HFFc6 (cell line): ENCODE measurements at regions not wholly inside any gene's neighbourhood (a gene's known extent, or its start where the extent isn't known, plus 50 kb on each side); places are given as distances from the start of the nearest gene placed in this dataset.

ENCODE experiments used
- DNase-seq: peaks from one replicate; pipeline ENCODE4 v3.0.0-alpha.2; 2018
- H3K27ac Mint-ChIP-seq: 2 replicates; pipeline ENCODE4 v1.8.0; 2020; ENCODE audit warnings: mild to moderate bottlenecking, mixed read lengths
- H3K27me3 Mint-ChIP-seq: 2 replicates; pipeline ENCODE4 v1.8.0; 2021; ENCODE audit warnings: mild to moderate bottlenecking, moderate library complexity, mixed read lengths; ENCODE audit not compliant: insufficient read depth
- H3K36me3 Mint-ChIP-seq: 2 replicates; pipeline ENCODE4 v1.8.0; 2021; ENCODE audit warnings: low read depth, mixed read lengths
- H3K4me1 Mint-ChIP-seq: 2 replicates; pipeline ENCODE4 v1.8.0; 2020; ENCODE audit warnings: low read depth, mixed read lengths
- H3K4me3 Mint-ChIP-seq: 2 replicates; pipeline ENCODE4 v1.8.0; 2020; ENCODE audit warnings: mild to moderate bottlenecking, moderate library complexity, mixed read lengths
- H3K9me3 Mint-ChIP-seq: 2 replicates; pipeline ENCODE4 v1.8.0; 2020; ENCODE audit warnings: mild to moderate bottlenecking, mixed read lengths
- TF ChIP-seq, protein P1 (sequence below): fragments of 200-600 bp; sonication (generic); IDR thresholded peaks from 2 replicates; pipeline ENCODE4 v1.5.0; 2021; ENCODE audit warnings: antibody characterized with exemption, mild to moderate bottlenecking

DNA sequence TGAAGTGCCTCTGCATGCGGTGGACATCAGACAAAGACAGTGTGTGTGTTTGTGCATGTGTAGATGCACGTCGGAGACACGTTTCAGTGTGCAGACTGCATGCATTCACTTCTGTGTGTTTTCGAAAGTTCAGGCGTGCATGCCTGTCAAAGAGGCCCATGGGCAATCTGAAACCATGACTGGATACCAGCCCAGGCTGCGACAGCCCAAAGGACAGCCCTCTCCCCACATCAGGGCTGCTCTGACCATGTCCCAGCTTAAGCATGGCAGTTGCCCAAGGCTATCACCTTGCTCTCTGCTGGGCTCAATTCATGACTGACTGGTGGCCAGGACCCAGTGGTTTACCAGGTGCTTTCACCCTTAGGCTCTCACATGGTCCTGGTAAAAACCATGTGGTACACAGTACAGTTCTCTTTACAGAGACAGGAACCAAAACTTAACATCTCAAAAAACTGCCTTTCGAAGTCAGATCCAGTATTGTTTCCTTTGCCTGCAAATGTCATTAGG lies 423.7 kb upstream of the CADM1 start:
- TF ChIP-seq, protein P1, sequence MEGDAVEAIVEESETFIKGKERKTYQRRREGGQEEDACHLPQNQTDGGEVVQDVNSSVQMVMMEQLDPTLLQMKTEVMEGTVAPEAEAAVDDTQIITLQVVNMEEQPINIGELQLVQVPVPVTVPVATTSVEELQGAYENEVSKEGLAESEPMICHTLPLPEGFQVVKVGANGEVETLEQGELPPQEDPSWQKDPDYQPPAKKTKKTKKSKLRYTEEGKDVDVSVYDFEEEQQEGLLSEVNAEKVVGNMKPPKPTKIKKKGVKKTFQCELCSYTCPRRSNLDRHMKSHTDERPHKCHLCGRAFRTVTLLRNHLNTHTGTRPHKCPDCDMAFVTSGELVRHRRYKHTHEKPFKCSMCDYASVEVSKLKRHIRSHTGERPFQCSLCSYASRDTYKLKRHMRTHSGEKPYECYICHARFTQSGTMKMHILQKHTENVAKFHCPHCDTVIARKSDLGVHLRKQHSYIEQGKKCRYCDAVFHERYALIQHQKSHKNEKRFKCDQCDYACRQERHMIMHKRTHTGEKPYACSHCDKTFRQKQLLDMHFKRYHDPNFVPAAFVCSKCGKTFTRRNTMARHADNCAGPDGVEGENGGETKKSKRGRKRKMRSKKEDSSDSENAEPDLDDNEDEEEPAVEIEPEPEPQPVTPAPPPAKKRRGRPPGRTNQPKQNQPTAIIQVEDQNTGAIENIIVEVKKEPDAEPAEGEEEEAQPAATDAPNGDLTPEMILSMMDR: no peak
- Mint-ChIP-seq H3K4me1 (no peaks in the 10 kb centered on the region), H3K4me3 (no peak overlapping the region), H3K27me3 (no peaks in the 10 kb centered on the region), H3K9me3 (peaks cover 45% of the 10 kb centered on the region), H3K36me3 (peaks cover 5% of the 10 kb centered on the region), H3K27ac (no peak overlapping the region)
- DNase-seq: no peak

DNA sequence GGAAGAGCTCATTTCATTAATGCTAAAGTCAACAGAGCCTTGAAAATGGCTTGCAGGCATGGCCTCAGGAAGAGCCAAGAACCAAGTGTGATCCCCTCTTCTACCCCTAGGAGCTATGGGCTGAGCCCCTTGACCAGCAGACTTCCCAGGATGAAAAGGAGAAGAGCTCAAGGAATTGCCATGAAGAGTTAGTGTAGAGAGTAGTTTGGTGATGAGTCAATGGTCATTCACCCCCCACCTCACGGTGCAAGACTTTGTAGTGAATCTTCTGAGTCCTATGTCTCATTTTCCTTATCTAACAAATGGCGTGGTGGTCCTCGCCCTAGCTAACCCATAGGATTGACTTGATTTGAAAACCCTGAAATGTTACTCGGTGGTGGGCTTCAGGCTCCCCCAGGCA lies 422.4 kb upstream of the CADM1 start:
- Mint-ChIP-seq H3K4me1 (no peaks in the 10 kb centered on the region), H3K36me3 (peaks cover 5% of the 10 kb centered on the region), H3K9me3 (peaks cover 57% of the 10 kb centered on the region), H3K4me3 (no peak overlapping the region), H3K27me3 (no peaks in the 10 kb centered on the region; the same call in 1 of the 2 replicates), H3K27ac (no peak overlapping the region)
- TF ChIP-seq, protein P1: no peak
- no peak for DNase-seq

DNA sequence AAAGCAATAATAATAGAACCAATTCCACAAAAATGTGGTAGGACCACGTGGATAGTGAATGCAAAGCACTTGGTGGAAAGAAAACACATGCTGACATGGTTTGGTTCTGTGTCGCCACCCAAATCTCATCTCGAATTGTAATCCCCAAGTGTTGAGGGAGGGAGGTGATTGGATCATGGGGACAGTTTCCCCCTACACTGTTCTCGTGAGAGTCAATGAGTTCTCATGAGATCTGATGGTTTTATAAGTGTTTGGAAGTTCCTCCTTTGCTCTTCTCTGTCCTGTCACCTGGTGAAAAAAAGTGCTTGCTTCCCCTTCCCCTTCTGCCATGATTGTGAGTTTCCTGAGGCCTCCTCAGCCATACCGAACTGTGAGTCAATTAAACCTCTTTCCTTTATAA lies 421.9 kb upstream of the CADM1 start:
- H3K36me3 Mint-ChIP-seq: peaks cover 5% of the 10 kb centered on the region
- H3K27ac Mint-ChIP-seq: no peak overlapping the region
- no peaks in the 10 kb centered on the region; the same call in 1 of the 2 replicates for H3K27me3 Mint-ChIP-seq
- H3K4me3 Mint-ChIP-seq: no peak overlapping the region
- TF ChIP-seq, protein P1: no peak
- peaks cover 62% of the 10 kb centered on the region for H3K9me3 Mint-ChIP-seq
- no peaks in the 10 kb centered on the region for H3K4me1 Mint-ChIP-seq
- DNase-seq: no peak

DNA sequence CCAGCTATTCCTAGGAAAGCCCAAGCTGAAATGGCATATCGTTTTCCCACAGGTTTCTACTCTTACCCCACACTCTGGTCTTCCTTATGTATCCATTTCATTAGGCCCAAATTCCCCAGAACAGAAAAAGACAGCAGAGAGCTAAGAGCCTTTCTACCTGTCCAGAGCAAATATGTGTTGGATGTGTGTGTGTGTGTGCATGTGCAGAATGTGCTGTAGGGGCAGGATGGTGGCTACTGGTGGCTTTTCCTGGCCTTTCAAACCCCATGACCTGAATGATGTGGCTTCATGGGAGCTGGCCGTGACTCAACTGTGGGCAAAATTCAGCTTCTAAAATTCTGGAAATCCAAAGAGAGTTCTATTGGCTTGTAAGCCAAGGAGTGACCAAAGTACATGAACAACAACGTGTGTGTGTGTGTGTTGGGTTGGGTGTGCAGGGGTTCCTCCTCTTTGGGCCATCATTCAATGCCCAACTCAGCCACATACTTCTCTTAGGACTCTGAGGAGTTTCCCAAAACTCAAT lies 421.4 kb upstream of the CADM1 start:
- no peak overlapping the region for H3K4me3 Mint-ChIP-seq
- H3K9me3 Mint-ChIP-seq: peaks cover 65% of the 10 kb centered on the region
- TF ChIP-seq, protein P1: no peak
- DNase-seq: no peak
- no peaks in the 10 kb centered on the region; the same call in 1 of the 2 replicates for H3K27me3 Mint-ChIP-seq
- peaks cover 5% of the 10 kb centered on the region for H3K36me3 Mint-ChIP-seq
- no peaks in the 10 kb centered on the region for H3K4me1 Mint-ChIP-seq
- no peak overlapping the region for H3K27ac Mint-ChIP-seq

DNA sequence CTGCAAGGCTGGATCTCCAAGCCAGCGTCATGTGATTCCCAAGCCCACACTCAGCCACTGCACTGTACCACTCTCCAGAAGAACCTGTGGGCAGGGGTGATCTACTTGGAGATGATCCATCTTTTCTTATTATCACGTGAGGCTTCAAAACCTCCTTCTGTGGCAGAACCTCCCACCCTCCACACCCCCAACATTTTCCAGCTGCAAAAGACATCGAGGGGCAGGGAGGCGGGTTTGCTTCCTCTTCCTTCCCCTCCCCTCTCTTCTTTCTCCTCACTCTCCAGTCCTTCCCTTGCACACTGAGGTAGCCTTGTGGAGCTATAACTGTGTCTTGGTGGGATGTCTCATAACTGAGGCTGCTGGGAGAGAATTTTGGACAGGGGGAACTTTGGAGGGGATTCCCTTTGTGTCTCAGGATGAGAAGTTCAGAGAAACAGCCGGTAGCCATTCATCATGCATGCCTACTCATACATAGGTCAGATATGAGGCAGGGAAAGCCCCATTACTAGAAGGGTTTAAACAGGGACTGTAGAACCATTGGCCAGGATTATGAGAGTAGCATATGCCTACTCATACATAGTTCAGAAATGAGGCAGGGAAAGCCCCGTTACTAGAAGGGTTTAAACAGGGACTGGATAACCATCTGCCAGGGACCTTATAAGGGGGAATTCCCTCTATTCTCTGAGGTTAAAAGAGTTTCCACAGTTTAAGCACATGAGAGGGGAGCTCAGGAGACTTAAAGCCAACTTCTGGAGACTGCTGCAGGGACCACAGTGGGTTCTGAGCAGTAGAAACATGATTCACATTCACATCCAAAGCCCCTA lies 420.7 kb upstream of the CADM1 start:
- H3K36me3 Mint-ChIP-seq: peaks cover 5% of the 10 kb centered on the region
- TF ChIP-seq, protein P1: no peak
- H3K4me1 Mint-ChIP-seq: no peaks in the 10 kb centered on the region
- peaks cover 65% of the 10 kb centered on the region for H3K9me3 Mint-ChIP-seq
- no peak overlapping the region for H3K27ac Mint-ChIP-seq
- no peak overlapping the region for H3K4me3 Mint-ChIP-seq
- no peak for DNase-seq
- H3K27me3 Mint-ChIP-seq: no peaks in the 10 kb centered on the region; the same call in 1 of the 2 replicates
